NCI-H526 (cell line): ENCODE measurements at regions not wholly inside any gene's neighbourhood (a gene's known extent, or its start where the extent isn't known, plus 50 kb on each side); places are given as distances from the start of the nearest gene placed in this dataset.
A peak's percentile ranks its signal among the peaks of the same experiment; 100 is the strongest.

Experiments
- DNase-seq, 2 experiments: peaks; one replicate each; lab custom pipeline; 2025; lab: John Stamatoyannopoulos, UW

DNA sequence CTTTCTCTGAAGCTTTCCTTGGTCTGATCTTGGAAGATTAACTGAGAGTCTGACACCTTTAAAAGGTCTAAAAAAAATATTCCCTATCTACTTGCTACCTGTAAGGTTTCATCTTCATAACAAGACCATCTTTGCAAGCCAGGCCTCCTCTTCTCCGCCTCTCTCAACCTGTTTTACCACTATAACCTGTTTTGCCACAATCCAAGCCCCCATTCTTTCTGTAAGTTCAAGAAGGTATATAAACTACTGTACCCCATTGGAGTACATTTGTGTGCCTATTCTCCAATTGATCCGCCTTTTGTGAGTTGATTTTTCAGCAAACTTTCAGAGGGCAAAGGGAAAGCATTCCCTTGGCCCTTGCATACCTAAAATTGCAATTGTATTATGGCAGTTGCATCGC is 319.3 kb upstream of the NECTIN3 start:
- DNase-seq: no peak

GRCh38 chr3:110753516-110753915 is 318.1 kb upstream of the NECTIN3 start:
- no peak for DNase-seq

DNA sequence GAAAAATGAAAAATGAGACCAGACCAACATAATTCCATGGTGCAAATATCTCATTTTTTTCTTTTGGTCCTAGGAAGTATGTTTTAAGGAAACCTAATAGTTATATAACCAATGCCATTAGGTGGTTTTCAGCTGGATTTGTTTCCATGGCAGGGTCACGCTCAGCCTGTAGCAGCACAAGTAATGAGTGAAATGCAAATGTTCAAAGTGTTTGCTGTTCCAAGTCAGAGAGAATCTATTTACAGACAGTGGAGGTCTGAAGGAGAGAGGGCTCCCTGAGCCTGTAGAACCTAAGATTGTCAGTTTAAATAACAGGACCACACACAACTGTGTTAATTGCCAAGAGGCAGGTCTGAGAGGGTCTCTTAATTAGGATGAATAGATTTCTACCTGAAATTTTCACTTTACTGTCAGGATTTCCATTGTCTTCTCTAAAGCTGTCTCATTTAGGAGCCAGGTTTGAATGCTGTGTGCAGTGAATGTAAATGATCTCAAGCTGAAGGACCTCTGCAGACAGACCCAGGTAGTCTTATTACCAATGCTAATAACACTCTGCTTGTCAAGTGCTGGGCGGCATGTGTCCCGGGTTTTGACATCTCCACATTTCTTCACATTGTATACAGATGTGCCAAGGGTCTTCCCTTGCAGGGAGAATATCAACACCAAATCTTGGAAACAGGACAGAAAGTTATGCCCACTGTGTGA is 317.3 kb upstream of the NECTIN3 start:
- peak; percentile 28 to 65 for DNase-seq

DNA sequence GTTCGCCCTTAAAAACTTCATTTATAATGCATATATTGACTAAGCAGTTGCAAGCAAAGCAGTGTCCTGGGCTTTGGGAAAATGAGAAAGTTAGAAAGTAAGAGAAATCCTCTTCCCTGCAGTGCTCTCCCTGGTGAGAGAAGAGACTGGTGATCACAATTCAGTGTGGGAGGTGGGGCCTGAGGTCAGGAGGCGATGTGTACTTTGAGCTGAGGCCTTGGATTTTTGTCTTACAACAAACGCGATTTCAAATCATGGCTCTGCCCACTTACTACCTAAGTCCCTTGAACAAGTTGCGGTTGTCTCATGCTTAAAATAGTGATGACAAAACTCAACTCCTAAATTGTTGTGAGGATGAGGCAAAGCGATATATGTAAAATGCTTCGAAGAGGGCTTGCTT is 316.3 kb upstream of the NECTIN3 start:
- DNase-seq: no peak

GRCh38 chr3:110756705-110757104 is 314.9 kb upstream of the NECTIN3 start:
- no peak for DNase-seq

DNA sequence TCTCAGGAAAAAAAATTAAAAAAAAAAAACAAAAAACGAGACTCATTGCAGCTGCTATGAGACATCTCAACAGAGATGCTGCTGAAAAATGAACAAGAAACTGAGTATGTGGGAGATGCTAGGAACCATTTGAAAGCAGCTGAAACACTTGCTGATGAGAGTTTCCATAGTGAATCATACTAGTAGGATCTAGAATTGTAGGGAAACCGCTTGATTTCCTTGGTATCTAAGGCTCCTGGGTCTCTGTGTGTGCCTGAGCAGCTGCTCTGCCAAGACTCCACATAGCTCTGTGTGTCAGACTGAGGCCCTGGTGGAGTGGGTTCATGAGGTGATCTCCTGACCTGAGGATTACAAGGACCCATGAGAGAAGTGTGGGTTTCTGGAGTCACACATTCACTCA is 313.4 kb upstream of the NECTIN3 start:
- no peak for DNase-seq

GRCh38 chr3:110767156-110767555 is 304.5 kb upstream of the NECTIN3 start:
- DNase-seq: no peak

DNA sequence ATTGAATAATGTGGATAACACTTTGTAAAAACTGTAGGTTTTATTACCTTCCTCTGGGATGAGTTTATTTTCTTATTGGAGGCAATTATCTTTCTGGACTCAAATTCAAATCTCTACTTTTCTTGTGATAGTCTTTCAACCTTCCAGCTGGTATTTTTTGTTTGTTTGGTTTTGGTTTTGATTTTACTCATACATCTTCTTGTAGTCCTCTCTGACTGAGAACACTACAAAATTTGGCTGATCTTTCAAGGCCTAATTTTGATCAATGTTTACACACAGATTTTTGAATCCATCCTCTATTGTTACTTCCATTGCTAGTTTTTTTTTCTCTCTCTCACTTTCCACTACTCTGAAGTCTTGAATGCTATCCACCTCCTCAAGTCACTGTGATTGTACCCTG is 303.8 kb upstream of the NECTIN3 start:
- no peak for DNase-seq

DNA sequence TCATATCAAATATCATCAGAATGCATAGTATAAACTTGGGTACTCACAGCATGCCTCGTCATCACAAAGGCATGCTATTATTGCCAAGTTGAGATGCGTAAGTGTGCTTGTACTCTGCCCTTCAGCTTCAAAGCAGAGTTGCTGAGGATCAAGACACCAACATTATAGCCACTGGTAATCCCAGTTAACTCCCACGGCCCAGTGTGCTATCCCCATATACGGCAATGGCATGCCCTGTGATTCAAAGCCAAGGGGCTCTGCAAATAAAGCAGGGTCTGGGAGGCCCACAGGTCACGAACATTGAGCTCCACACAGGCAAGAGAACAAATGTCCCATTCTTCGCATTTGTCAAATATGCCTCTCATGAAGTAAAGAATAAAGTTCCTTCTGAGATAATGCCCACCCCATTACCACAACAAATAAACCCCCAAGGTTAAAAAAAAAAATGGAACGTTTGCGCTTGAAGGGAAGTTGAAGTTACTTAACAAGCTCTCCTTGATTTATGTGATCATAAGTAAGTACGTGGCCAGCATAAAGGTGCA is 298.1 kb upstream of the NECTIN3 start:
- no peak for DNase-seq

DNA sequence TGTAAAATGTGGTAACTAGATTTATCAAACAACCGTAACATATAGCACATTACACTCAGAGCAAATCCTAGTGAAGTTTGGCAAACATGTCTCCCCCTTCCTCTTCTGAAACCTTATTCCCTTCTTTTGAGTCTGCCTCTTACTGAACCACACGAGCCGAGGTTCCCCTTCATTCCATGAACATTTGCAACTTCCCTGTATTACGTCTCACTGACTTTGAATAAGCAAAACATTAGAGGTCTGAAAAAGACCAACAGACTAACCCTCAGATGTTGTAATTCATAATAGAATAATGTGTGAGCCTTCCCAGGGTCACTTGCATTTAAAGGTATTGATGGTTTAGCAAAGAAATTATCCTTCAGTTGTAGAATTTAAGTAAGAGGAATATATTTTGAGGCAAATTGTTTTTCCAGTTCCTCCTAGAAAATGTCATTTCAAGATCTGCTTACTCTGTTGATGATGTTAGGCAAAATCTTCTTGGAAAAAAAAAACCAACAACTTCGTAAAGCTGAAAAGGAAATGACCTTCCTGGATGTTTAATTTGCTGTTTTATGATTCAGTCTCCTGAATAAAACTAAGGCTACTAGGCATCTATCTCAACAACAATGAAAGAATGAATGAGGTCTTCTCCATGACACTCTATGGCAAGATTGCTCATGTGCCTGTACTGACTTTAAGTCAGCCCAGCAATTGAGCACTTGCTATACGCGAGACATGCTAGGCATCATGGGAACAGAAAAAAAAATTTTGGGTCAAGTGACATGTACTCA is 296.9 kb upstream of the NECTIN3 start:
- peak; percentile 52 to 67 for DNase-seq

DNA sequence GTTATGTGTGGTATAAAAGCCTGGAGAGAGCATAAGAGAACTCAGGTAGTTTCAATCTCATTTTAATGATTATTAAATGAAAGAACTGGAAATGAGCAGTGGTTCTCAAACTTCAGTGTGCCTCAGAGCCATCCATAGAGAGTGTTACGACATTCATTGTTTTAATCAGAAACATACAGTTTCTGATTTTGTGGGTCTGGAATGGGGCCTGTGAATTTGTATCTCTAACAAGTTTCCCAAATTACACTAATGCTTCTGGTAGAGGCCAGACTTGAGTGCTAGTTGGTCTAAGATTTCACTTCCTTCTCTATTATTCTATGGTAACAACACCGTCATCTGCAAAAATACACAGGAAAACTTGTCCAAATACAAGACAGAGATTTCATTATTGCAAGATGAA is 292.0 kb upstream of the NECTIN3 start:
- no peak for DNase-seq

GRCh38 chr3:110783541-110783940 is 288.1 kb upstream of the NECTIN3 start:
- DNase-seq: no peak

DNA sequence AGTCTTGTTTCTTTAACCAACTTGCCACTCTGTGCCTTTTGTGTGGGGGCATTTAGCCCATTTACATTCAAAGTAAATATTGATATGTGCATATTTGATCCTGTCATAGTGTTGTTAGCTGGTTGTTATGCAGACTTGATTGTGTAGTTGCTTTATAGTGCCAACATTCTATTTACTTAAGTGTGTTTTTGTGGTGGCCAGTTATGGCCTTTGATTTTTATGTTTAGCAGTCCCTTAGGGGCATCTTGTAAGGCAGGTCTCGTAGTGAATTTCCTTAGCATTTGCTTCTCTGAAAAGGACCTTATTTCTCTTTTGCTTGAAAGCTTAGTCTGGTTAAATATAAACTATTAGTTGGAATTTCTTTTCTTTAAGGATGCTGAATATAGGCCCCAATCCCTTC is 282.8 kb upstream of the NECTIN3 start:
- DNase-seq: no peak

GRCh38 chr3:110789315-110789714 is 282.3 kb upstream of the NECTIN3 start:
- DNase-seq: no peak

DNA sequence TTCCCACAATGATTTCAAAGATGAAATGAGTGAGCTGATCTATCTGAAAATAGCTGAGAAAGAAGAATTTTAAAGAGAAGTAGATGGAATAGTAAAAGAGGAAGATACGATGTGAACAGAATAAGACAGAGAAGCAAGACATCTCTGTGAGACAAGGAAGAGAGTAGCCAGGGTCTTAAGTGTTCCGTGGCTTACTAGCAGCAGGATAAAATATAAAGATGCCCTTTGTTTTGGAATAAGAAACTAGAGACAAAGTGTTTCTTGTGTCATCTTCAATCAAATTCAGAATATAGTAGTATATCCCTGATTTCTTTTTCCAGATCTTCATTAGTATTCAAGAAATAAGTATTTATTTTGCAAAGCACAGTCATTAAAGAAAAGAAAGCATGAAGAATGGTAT is 281.0 kb upstream of the NECTIN3 start:
- no peak for DNase-seq

GRCh38 chr3:110791995-110792686 is 279.5 kb upstream of the NECTIN3 start:
- DNase-seq: no peak

GRCh38 chr3:110793611-110794010 is 278.0 kb upstream of the NECTIN3 start:
- DNase-seq: no peak

GRCh38 chr3:110795163-110795562 is 276.5 kb upstream of the NECTIN3 start:
- no peak for DNase-seq

- DNase-seq: no peak
Measured at GRCh38 chr3:110799271-110799670, 272.3 kb upstream of the NECTIN3 start.

- no peak for DNase-seq
Measured at GRCh38 chr3:110804856-110805255, 266.8 kb upstream of the NECTIN3 start.

DNA sequence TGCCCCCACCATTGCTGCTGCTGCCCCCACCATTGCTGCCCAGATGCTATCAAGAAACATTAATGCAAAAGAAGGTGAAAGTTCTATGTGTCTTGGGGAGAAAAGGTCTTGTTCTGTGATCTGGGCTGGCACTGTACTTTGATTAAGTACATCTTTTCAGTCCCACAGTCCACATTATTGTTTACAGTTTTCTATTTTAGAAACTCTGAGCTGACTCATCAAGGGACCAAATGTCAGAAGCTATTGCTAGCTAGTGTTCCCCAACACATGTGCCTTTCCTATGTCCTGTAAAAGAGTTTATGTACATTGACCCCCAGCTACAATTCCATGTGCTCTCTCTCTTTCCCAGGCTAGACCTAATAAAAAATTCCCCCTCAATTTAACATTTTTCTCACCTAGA is 264.7 kb upstream of the NECTIN3 start:
- DNase-seq: no peak

DNA sequence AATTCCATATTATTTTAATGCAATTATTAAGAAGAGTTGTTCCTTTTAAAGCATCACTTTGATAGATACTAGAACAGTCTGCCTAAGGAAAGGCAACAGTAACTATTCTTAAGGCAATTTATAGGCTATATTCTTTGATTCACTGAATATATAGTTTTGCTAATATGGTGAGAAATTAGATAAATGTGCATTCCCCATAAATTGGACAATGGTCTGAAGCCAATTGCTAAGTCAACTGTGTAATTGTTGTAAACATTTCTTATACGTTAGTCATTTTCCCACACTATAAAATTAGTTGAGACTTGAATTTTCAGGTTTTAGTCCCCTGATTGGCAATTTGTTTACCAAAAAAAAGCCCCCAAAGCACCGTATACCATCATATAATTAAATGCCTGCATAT is 263.0 kb upstream of the NECTIN3 start:
- no peak for DNase-seq

- DNase-seq: no peak
Measured at GRCh38 chr3:110810356-110810755, 261.3 kb upstream of the NECTIN3 start.
